GM12874 (cell line): ENCODE measurements at regions not wholly inside any gene's neighbourhood (a gene's known extent, or its start where the extent isn't known, plus 50 kb on each side); places are given as distances from the start of the nearest gene placed in this dataset.

Source experiments
- CTCF ChIP-seq: IDR thresholded peaks from 2 replicates; pipeline ENCODE4 v1.5.1; 2011; ENCODE audit warnings: low read depth, mild to moderate bottlenecking, control low read depth, low read length, moderate library complexity; ENCODE audit not compliant: insufficient read depth

GRCh38 chr6:88359530-88360202 is 193.5 kb upstream of the CNR1 start:
- TF ChIP-seq CTCF, result no peak

- no peak for TF ChIP-seq CTCF
Measured at GRCh38 chr6:88358846-88359245, 192.7 kb upstream of the CNR1 start.

GRCh38 chr6:88349511-88349910 is 183.4 kb upstream of the CNR1 start:
- no peak for TF ChIP-seq CTCF

DNA sequence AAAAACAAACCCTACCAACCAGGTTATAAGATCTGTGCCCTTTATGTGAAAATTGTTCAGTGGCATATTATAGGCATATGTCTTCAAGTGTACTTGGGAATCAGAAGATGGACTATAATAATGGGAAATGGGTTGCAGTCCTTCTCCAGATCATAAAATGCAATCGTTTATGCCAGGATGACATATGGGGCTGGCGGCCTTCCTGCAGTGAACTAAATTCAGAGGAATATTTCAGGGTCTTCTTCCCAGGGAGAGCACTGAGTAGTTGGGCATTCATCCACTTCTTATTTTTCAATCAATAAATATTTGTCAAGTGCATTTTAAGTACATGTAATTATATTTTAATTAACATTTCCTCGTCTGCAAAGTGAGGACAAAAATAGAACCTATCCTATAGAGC is 176.2 kb upstream of the CNR1 start:
- TF ChIP-seq CTCF, result no peak

DNA sequence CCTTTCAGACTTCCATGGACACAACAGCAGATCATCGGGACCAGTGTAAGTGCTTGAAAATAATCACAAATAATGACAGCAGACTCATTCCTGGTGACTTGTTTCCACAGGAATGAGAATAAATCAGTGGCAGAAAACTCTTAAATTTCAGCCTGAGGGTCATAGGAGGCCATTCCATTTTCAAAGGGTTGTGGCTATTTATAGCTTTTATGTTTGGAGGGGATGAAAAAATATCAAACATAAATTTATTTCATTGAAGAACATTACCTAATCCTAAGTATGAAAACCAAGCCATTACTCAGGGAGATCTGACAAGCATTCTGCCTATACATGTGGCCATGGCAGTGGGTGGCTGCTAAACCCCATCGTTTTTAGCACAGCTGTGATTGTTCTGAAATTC is 173.6 kb upstream of the CNR1 start:
- no peak for TF ChIP-seq CTCF

DNA sequence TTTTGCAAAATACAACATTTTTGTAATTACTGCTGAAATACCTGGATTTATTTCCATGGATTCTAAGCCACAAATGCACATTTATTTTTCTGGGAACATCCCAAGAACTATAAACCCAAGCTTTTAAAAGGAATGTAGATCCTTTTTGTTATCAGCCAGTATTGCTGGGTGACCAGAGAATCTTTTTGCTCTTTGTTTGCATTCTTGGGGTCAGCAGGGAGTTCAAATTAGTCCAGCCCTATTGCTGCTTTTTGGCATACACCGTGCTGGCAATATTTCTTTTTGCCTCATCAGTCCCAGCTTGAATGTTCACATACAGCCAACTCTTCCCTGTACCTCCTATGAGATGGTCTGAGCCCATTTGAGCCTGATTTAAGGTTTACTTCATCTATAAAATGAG is 155.2 kb upstream of the CNR1 start:
- no peak for TF ChIP-seq CTCF

GRCh38 chr6:88311561-88311960 is 145.4 kb upstream of the CNR1 start:
- TF ChIP-seq CTCF, result no peak
